Stimulated activated CD4-positive, alpha-beta T cell treated with anti-CD3 and anti-CD28 coated beads, Interleukin-1b, Interleukin-23, amount 100 ng/mL, for 48 hours (primary cell): ENCODE measurements at regions not wholly inside any gene's neighbourhood (a gene's known extent, or its start where the extent isn't known, plus 50 kb on each side); places are given as distances from the start of the nearest gene placed in this dataset.

Experiments used
- DNase-seq: peaks from one replicate; pipeline ENCODE4 v3.0.0-alpha.2; 2020

DNA sequence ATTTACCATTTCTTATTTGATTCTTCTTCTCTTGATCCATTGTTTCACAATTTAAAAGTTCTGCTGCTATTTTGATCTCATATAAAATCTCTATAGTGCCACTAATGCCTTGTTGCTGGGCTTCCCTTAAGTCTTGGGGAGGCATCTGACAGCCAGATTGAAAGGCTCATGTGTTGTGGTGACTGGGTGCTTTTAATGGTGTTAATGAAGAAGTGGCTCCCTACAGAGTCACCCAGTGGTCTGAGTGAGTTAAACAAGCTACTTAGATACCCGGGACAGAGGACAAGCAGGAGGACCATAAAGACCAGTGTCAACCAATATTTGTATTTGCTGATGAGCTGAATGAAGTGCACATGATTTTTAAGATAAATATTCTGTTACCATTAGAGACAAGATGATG is 176.4 kb upstream of the HABP2 start:
- no peak for DNase-seq

DNA sequence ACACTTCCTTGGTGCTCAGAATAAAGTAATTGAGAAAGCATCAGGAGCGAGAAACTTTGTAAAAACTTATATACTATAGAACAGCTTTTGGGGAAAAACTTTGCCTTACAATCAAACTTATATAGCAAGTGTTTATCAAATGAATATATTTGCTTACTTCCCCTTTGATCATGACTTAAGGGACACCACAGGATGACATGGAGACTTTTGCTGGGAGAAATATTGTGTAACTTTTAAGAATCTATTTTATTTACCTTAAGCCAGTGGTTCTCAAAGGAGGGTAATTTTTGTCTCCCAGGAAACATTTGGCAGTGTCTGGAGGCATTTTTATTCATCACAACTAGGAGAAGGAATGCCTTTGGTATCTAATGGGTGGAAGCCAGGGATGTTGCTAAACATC is 173.8 kb upstream of the HABP2 start:
- no peak for DNase-seq

GRCh38 chr10:113381416-113381815 is 171.4 kb upstream of the HABP2 start:
- no peak for DNase-seq

DNA sequence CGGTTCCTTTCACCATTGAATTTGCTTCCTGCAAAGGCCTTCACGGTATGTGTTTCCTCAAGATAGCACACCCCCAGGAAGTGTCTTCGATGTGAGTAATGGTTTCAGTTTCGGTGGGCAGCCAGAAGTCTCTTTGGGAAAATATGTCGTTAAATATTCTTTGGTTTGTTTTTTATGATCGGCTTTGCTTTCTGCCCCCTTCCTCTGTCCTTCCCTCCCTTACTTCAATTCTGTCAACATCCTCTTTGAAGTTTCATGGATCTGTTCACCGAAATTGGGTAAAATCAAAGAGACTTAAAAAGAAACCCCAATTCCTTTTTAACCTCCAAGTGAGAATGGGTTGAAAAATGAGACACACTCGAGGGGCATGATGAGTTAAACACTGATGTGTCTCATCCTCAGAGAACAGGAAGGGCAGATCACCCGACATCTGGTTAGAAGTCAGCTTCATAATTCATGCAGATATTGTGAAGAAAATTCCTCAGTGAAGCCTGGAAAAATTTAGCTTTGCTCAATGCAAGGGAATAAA is 170.8 kb upstream of the HABP2 start:
- DNase-seq, result no peak

DNA sequence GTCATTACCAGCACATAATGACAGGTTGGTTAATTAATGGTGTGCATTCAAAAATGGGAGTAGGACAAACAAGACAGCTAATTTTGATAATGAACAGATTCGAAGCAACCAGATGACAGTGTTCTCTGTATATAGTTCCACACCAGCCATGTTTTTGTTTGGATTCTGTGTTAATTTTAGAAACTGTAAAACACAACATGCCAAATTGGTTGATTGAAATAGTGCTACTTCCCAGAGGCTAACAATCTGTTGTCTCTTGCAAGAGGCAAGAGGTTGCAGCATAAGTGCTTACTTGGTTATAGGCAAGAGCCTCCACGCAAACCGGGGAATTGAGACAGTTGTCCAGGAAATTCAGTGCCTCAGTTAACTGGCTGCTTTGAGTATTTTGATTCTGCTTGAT is 170.2 kb upstream of the HABP2 start:
- no peak for DNase-seq

GRCh38 chr10:113384181-113384580 is 168.7 kb upstream of the HABP2 start:
- DNase-seq, result no peak

DNA sequence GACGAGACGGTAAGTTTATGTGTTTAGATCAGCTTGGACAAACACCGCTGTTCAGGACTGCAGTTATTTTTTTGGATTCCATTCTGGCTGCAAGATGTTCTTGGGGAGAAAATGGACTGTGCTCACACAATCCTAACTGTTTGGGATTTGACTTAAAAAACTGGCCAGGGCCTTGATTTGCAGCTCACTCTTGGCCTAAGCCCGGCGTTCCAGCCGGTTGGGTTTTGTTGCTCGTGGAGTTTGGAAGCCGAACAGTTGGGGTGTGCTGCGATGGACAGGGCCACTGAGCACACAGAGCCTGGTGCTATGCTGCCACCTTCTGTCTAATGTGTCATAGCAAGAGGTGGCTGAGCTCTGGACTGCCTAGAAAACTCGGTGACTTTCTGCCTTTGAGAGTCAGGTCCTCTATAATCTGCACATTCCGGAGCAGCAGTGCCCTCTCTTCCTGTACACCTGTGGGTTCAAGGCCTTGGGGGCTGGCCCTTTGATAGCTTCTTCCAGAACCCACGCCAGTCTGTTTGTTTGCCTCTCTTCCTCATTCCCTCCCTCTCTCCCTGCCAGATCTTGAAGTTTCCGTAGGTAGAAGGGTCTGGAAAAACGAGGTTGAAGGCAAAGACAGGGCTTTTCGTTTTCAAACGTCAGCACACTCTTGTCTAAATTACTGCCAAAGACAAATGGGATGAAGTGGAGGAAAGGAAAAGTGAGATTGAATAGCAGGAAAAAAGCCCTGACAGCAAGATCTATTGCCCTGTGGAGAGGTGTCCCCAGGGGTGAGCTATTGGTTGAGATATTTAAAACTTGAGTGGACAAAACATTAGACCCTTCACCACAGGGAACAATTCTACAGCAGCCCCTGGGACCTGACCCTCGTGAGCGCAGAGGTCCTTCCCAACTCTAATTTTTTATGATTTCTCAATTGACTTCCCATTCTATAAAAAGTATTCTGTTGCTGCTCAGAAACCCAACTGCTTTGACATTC is 167.5 kb upstream of the HABP2 start:
- peak; percentile 47 for DNase-seq

GRCh38 chr10:113386005-113386404 is 166.8 kb upstream of the HABP2 start:
- no peak for DNase-seq

- DNase-seq, result no peak
Observed at GRCh38 chr10:113389969-113390368, 162.9 kb upstream of the HABP2 start.

- no peak for DNase-seq
Observed at GRCh38 chr10:113390896-113391295, 162.0 kb upstream of the HABP2 start.

GRCh38 chr10:113397047-113397446 is 155.8 kb upstream of the HABP2 start:
- no peak for DNase-seq

GRCh38 chr10:113399065-113399464 is 153.8 kb upstream of the HABP2 start:
- DNase-seq, result no peak

- no peak for DNase-seq
Observed at GRCh38 chr10:113402602-113403001, 150.3 kb upstream of the HABP2 start.

- DNase-seq, result no peak
Observed at GRCh38 chr10:113407218-113407617, 145.6 kb upstream of the HABP2 start.

- no peak for DNase-seq
Observed at GRCh38 chr10:113409175-113409574, 143.7 kb upstream of the HABP2 start.

DNA sequence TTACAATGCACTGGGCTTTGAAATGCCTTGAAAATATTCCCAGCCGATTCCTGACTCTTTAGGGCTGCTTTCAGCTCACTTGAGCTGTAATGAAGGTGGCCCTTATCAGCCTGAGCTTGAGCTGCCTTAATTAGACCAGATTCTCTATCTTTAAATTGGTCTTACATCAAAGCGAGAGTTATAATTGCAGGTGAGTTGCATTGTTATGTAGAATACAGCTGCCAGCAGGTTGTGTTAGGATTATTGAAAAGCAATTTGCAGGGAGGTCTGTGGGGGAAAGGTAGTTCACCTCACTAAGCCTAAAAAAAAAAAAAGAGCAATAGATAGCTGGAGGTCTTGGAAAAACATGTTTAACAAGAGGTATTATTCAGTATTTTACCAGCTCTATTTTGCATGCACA is 142.2 kb upstream of the HABP2 start:
- DNase-seq, result no peak

DNA sequence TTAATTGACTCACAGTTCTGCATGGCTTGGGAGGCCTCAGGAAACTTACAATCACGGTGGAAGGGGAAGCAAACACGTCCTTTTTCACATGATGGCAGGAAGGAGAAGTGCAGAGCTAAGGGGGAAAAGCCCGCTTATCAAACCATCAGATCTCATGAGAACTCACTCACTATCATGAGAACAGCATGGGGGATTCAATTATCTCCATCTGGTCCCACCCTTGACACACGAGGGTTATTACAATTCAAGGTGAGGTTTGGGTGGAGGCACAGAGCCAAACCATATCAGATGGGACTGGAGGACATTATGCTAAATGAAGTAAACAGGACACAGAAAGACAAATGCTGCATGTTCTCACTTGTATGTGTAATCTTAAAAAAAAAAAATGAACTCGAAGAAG is 141.4 kb upstream of the HABP2 start:
- no peak for DNase-seq

- no peak for DNase-seq
Observed at GRCh38 chr10:113412161-113412560, 140.7 kb upstream of the HABP2 start.

DNA sequence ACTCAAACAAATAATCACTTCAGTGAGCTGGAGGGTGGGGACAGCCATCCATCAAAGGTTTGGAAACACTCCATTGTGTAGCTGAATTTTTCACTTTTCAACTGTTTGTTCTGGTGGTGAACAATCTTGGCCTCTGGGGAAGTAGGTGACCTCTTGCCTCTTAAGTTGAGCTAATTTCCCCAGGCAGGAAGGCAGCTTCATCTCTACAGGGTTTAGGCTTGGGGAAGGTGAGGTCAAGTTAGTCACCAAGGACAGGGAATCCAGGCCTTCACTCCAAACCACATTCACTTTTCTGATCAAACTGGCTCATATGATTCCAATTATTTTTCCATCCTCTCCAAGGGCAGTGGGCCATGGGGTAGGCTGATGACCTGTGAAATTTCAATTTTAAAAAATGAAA is 138.3 kb upstream of the HABP2 start:
- no peak for DNase-seq

DNA sequence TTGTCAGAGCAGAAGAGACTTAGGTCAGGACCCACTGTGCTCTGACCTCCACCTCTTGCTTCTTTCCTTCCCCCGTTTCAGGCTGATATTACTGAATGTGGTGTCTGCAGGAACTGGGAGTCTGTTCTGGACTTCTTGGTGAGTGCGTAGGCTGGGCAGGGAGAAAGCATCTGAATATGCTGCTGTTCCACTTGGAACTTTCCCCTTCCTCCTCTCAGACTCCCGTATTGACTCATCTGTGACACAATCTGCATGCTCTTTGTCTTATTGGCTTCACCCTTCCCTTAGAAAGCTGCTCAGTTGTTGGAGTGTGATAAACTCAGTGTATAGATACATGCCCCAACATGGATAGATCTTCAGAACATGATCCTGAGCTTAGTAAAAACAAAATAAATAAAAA is 137.6 kb upstream of the HABP2 start:
- no peak for DNase-seq

DNA sequence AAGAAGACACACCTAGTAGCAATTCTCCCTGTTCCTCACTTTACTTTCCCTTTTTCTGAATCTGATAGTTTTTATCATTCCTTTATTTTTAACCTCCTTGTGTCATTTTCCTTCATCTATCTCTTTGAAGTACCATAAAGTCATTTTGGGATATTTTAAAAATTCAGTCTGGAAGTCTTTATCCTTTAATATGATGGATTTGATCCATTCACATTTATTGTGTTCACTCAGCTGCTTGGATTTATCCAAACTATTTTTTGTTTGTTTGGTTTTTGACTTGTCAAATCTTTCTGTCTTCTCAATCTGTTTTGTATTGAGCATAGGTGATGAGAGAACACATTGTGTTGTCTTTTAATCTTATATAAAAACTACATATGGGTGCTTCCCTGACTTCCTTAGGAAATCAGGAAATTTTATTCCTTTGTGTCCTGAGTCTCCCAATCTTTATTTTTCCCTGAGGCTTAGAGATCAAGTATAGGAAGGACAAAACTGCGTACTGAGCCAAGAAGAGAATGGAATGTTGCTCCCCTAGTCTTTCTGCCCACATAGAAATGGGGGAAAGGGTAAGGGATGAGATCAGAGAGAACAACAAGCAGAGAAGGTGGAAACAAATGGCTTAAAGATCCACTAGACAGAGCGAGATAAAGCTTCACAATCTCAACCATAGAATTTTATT is 132.7 kb upstream of the HABP2 start:
- DNase-seq, result no peak

DNA sequence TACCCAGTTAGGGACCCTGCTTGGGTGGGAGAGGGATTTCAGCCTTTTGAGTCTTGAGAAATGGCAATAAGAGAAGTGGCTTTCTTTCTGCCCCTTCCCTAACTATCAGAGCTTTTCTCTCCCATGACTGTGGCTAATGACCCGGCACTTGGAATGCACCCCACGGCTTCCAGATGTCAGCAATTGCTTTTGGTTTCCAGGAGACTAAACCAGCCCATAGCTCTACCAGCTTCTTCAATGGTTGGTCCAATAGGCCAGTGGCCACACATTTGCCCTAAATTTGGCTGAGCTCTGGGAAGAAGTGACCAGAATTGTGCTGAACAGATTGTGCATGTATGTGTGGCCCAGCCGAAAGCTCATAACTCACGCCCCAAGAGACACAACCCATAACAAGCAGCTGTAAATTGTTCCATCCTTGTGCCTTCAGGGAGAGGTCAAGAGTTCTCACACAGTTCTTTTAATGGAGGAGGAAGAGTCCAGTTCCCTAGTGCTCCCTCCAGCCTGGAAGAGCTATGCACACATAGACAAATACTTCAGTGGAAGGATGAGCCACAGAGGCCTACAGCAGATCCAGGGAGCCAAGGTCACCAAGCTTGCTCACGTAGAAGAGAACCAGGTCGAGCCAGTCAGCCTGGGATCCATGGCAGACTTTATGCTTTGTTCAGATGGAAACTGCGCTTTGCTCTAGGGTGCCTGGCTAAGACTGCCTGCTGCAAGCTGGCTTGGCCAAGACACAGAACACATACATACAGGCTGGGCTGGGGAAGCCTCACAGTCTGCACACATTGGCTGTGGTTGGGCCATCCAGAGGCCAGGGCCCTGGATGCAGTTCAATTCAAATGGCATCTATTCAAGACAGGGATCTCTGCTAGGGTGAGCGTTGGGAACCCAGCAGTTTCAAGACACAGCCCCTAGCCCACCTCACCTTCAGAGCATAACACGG is 131.8 kb upstream of the HABP2 start:
- DNase-seq, result no peak

GRCh38 chr10:113422371-113422770 is 130.5 kb upstream of the HABP2 start:
- no peak for DNase-seq
